GM23248 (cell line): ENCODE measurements at regions not wholly inside any gene's neighbourhood (a gene's known extent, or its start where the extent isn't known, plus 50 kb on each side); places are given as distances from the start of the nearest gene placed in this dataset.

Source experiments
- EZH2 ChIP-seq: fragments of 200-600 bp; sonication (generic); IDR thresholded peaks from 2 replicates; pipeline ENCODE4 v1.6.1; 2018; ENCODE audit warnings: antibody characterized with exemption, mild to moderate bottlenecking; ENCODE audit not compliant: insufficient read depth, poor library complexity, severe bottlenecking
- EZH2phosphoT487 ChIP-seq: fragments of 200-600 bp; sonication (generic); IDR thresholded peaks from 2 replicates; pipeline ENCODE4 v1.6.1; 2018; ENCODE audit warnings: antibody characterized with exemption, moderate library complexity, mild to moderate bottlenecking, low read depth; ENCODE audit not compliant: insufficient read depth

GRCh38 chr6:132188556-132189264 lies 212.6 kb downstream of the MOXD1 start:
- TF ChIP-seq EZH2 (no peak), EZH2phosphoT487 (no peak)
